SHP77 treated with DMSO at 0.1 percent for 48 hours (cell line): ENCODE measurements at regions not wholly inside any gene's neighbourhood (a gene's known extent, or its start where the extent isn't known, plus 50 kb on each side); places are given as distances from the start of the nearest gene placed in this dataset.

ENCODE experiments used
- DNase-seq: peaks from one replicate; lab custom pipeline; 2025; lab: John Stamatoyannopoulos, UW

DNA sequence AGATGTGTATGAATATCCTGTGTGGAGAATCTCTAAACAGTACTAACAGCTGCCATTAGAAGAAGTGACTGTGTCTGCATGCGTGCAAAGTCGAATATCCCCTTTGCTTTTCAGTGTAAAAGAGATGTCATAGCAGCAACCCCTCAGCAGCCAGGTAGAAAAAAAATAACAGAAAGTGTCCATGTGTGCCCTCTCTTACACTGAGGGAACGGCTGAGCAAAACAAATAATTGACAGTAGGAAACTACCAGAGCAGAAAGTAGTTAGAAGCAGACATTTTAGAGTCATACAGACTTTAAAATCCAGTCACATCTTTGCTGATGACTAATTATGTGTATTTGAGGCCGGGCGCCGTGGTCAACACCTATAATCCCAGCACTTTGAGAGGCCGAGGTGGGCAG lies 370.8 kb downstream of the GPM6A start:
- DNase-seq: no peak

DNA sequence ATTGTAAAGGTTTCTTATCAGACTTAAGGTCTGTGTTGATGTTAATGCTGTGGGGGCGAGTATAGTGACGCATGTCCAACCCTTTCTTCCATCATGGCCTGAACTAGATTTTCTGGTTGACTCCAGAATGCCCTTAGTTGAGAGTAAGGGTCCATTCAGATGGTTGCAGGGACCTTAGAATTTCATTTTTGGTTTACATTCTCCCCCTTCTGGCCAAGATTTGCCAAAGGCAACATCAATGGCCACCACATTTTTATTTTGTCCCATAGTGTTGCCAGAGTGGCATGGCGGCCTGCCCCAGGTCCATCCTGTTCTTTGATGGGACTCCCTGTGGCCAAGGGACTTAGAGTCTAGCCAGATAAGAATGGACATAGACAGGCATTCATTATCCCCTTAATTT lies 368.5 kb downstream of the GPM6A start:
- no peak for DNase-seq

DNA sequence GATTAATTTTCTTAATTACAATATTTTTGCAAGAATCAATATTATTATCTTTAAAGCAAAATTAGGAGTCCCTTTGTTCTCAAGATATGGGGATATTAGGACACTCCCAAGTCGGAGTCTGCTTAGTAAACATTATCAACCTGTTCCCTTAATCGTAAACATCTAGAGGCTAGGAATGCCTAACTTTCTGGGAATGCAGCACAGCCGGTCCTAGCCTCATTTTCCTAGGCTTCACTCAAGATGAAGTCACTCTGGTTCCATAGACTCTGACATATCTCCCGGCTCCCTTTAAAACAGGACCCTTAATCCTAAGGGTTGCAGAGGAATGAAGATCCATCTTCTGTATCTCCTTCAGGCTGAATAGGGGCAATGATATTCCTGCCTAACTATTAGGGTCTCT lies 367.6 kb downstream of the GPM6A start:
- DNase-seq: no peak

DNA sequence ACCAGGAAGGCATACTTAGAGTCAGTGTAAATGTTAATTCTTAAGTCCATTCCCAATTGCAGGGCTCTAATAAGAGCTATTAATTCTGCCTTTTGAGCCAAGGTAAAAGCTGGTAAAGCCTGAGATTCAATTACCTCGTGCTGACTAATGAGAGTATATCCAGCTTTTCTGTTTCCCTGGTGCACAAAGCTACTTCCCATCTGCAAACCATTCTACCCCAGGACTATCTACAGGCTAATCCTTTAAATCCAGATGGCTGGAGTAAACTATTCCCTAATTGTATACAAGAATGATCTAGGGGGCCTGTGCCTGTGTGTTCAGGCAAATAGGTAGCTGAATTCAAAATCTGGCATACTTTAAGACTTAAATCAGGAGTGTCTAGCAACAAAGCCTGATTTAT lies 365.0 kb downstream of the GPM6A start:
- no peak for DNase-seq

DNA sequence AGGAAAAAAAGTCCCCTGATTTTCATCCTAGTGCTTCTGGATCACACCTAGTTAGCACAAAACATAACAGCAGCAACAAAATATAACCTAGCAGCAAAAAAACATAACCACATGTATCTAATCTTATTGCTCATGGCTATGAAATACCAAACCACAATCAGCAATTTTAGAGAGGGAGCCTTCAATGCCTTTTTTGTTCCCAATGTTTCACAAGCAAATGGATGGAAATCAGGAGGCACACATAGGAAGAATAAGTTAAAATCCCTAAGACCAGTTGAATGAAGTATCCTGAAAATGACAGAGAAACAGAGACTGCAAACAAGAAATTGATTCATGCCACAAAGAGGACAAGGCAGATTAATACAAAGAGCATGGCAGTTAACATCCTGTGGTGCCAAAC lies 361.6 kb downstream of the GPM6A start:
- DNase-seq: no peak

DNA sequence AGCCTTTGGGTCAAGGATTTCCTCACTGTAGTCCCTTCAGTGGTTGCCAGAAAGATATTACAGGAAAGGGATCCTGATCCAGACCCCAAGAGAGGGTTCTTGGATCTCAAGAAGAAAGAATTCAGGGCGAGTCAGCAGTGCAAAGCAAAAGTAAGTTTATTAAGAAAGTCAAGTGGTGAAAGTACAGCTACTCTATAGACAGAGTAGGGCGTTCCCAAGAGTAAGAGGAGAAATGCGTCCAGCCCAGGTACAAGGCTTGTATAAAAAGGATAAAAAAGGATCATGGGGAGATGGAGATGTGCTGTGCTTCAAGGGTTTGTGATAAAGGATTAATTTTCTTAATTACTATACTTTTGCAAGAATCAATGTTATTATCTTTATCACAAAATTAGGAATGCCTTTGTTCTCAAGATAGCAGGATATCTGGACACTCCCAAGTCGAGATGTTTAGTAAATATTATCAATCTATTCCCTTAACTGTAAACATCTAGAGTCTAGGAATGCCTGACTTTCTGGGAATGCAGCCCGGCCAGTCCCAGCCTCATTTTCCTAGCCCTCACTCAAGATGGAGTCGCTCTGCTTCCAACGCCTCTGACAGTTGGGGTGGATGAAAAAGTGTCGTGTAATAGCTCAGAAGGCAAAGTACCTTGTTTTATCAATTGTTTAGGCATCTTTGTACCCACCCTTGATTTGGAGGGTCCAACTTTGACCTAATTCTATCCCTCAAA lies 360.7 kb downstream of the GPM6A start:
- no peak for DNase-seq

DNA sequence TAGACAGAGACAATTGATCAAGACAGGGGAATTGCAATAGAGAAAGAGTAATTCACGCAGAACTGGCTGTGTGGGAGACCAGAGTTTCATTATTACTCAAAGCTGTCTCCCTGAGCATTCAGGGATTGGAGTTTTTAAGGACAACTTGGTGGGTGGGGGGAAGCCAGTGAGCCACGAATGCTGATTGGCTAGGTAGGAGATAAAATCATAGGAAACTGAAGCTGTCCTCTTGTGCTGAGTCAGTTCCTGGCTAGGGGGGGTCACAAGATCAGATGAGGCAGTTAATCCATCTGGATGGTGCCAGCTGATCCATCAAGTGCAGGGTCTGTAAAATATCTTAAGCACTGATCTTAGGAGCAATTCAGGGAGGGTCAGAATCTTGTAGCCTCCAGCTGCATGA lies 358.6 kb downstream of the GPM6A start:
- DNase-seq: no peak

DNA sequence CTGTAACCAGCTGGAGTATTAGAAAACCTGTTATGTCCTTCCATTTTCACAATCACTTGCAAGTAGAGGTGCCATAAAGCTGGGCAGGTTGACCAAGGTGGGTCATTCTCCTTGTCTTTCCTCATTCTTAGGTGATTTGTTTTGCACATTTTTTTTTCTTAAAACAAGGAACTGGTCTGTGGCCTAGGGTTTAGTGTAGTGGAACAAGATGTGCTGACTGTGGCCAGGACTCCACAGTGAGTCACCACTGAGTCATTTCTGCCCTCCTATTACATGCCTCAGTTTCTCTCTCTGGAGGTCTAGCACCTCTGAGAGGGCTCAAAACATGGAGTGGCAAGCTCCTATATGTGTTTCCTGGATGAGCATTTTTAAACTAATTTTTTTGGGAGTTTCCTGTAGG lies 355.9 kb downstream of the GPM6A start:
- no peak for DNase-seq

DNA sequence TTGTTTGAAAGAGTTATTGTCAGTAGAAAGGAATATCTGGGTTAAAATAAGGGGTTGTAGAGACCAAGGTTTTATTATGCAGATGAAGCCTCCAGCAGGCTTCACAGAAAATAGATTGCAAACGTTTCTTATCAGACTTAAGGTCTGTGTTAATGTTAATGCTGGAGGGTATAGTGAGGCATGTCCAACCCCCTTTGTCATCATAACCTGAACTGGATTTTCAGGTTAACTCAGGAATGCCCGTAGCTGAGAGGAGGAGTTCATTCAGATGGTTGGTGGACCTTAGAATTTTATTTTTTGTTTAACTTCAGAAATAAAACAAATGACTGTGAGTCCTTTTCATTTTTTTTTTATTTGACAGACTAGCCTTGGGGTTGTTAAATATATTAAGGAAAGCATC lies 354.1 kb downstream of the GPM6A start:
- DNase-seq: no peak

DNA sequence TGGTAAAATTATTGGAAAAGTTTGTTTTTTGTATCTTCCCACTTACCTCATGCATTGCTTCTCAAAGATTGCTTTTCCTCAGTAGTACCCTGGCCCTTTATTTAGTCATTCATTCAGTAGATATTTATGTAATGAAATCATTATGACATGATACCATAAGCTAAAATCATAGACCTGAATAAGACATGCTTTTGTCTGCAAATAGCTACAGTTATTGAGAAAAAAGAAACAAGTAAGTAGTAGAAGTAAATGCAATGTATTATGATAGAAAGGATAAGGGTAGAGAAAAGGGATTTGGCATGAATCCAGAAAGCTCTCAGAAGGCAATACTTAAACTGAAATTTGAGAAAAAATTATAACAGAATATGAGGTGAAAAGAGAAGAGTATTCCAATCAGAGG lies 352.5 kb downstream of the GPM6A start:
- DNase-seq: no peak

DNA sequence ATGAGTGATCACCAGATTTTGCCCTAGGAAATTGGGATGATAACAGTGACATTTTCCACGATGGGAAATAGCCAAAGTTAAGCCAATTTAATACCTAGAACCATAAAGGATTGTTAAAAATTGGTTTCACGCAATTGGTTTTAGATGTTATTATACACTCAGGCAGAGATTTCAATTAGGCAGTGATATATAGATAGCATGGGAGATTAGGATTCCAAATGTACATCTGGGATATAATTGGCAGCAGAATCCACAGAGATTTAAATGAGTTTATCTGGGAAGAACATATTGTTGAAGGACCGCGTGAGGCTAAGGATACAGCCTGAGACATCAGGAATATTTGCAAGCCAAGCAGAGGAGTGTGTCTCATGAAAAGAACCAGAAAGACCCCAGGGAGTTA lies 351.6 kb downstream of the GPM6A start:
- no peak for DNase-seq

DNA sequence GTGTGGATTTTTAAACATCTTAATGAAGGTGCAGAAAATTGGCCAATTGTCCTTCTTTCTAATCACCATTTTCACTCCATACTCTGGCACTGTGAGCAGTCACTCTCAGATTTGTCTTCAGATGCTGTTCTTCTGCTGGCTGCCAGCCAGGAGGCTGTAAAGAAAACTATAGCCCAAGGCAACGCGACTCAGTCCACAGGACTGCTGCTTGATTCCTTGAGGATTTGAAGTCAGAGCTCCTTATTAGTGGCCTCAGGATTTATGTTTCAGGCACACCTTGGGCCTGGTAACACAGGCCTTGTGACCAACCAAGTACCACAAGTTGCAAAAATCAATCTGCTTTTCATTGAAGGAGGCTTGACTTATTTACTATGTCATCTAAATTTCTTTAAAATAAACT lies 342.6 kb downstream of the GPM6A start:
- DNase-seq: no peak

DNA sequence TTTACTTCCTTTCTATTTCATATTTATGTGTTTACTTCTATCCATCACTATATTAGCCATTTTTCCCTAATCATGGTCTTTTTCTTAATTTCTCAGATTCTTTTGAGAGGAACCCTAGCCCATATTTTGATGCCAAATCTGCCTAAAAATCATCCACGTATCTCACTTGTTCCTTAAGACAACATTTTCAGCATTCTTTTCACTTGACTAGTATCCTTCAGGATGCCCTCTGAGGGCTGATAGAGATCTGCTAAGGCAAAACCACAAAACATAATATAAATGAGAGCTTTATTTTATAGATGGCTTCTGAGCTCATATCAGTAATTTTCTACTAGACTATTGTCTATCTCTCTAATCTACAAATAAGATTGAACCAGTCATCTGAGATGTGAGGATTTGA lies 341.9 kb downstream of the GPM6A start:
- DNase-seq: no peak

DNA sequence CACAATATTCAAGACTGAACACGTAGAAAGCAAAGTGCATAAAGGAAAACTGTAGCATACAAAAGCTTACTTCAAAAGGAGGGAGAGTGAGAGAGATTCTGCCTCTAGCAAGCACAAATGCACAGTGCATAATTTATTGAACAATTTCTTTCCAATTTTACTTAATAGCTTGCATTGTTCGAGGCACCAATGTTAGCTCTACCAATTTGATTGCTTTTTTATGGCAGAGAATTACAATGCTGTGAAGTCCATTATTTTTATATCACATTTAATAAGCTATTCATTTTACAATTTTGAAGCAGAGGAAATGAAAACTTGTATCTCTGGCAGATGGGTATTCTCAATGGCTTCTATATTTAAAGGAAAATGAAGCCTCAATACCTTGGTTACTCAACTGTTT lies 331.7 kb downstream of the GPM6A start:
- no peak for DNase-seq

DNA sequence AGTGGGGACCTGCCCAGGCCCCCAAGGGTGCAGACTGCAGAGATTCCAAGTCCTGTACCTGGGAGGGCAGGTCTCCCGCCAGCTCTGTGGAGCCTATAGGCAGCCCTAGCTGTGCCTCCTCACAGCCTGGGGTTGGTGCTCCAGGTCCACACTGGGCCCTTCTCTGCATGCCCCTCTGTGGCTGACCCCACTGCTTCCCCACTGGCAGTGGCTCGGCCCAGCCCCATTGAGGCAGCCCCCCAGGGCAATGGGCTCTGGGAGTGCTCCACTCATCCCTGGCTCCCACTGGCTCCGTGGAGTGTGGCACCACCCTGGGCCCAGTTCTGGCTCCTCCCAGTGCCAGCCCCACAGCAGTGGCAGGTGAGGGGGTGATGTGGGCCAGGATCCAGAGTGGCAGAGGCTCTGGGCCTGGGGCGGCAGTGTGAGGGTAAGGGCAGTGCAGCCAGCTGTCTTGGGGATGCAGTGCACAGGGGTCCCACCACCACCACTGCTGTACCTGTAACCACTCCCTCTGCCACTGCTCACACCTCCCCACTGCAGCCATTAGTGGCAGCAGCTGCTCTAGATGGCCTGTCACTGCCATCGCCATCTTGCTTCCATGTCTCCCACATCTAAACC lies 312.2 kb downstream of the GPM6A start:
- no peak for DNase-seq

DNA sequence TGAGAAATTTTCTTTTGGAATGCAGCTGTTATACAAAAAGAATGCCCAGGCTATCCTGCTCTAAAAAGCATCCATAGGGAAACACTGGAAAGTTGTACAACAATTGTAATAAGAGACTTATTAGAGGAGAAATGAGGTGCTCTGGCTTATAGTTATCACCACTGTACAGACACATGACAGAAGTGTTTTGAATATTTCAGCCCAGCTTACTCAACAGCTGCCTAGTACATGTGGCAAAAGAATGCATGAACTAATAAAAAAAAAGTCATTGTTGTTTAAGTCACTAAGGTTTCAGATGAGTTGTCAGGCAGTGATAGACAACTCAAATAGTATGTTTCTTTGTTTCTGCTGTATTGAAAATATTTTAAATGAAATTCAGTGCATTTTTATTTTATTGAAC lies 307.7 kb downstream of the GPM6A start:
- no peak for DNase-seq

DNA sequence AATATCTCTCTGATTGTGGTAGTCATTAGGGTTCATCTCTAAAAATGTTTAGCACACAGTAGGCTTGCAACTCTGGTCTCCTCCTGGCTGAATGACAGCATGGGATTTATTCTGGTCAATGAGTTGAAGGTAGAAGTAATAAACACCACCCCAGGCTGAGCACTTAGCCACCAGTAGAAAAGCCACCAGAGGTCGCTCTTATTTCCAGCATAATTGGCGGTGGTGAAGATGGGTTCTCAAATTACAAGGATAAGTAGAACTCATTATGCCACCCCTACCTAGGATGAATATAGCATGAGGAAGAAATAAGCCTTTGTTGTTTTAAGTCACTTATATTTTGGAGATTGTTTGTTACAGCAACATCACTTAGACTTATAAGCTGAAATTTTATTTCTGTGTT lies 302.7 kb downstream of the GPM6A start:
- no peak for DNase-seq

DNA sequence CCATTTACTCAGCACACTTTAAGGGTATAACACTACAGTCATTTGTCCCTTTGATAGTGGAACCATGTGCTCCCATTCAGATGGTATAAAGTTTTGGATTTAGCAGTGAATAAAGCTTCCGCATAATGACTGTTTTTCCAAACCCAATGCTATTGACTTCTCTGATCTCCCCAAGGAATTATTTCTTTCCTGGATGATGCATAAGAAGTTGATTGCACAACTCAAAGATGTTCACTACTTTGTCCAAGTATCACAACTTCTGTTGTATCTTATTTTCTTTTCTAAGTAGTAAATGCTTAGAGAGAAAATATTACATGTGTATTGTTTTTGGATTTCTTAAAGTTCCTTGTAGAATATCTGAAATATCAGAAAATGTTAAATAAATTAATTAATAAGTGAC lies 300.2 kb downstream of the GPM6A start:
- DNase-seq: no peak

DNA sequence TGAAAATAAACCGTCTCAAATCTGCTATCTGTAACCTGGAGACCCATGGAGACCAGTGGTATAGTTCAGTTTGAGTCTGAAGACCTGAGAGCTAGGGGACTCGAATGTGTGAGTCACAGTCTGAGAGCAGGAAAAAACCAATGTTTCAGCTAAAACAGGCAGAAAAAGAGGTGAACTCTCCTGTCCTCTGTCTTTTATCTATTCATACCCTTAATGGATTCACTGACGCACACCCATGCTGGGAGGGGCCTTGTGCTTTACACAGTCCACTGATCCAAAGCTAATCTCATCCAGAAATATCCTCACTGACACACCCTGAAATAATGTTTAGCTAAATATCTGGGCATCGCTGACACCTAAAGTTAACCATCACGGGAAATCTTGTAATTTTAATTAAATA lies 297.9 kb downstream of the GPM6A start:
- no peak for DNase-seq

DNA sequence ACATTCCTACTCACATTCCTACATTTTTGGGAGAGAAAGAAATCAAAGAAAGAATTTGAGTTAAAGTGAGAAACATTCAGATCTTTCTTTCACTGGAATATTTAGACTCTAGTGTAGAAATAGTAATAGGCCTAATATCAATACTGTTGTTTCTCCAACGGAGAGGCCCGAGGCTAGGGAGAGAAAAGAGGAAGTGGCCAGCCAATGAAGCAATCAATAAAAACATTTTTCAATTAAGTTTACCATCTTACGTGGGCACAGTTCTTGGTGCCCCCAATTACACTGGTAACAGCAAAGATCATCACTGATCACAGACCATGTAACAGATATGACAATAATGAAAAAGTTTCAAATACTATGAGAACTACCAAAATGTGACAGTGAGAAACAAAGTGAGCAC lies 281.4 kb downstream of the GPM6A start:
- DNase-seq: no peak

DNA sequence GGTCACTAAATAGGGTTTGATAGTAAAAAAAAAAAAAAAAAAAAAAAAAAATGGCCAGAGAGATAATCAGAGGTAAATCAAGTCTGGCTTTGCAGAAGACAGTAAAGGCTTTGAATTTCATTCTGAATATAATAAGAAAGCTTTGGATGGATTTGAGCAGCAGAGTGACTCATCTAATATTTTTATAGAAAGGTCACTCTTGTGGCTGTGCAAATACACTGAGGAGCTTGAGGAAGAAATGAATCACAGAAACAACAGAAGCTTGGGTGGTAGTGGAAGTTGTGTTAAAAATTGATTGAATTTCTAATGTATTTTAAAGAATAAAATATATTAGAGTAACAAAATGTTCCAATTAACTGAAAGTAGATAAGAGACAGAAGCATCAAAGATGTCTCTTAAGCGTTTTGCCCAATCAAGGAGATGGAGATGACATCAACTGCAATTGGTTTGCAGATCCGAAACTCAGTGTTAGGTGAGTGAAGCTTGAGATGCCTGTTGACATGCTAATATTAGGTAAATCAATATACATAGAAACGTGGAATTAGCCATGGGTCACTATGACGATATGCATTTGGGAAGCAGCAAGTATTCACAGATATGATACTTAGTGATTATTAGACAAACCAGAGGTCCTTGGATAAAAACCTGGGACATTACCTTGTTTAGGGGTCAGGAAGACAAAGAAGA lies 280.5 kb downstream of the GPM6A start:
- DNase-seq: no peak

DNA sequence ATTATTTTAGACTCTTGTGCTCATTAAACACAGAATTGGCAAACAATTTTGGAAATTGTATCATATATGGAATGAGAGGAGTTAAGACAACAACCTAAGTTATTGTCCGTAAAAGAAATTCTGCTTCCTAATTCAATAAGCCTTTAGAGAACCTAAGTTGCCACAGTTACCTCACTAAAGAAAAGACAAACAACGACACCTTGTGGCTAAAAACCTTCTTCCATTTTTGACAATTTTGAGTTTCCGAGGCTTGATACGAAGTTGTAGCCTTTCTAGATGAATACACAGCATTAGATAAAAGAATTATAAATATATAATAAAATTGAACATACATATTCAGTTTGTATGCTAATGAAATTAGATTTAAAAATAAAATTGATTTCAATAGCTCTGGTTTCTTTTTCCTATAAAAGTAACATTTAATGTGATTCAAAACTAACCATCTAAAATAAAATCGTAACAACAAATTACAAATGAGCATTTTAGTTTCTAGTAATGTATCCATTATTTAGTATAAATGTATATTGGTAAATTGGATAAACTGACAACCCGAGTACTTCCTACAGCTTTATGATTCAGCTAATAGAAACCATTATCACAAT lies 275.1 kb downstream of the GPM6A start:
- peak; percentile 15 for DNase-seq

DNA sequence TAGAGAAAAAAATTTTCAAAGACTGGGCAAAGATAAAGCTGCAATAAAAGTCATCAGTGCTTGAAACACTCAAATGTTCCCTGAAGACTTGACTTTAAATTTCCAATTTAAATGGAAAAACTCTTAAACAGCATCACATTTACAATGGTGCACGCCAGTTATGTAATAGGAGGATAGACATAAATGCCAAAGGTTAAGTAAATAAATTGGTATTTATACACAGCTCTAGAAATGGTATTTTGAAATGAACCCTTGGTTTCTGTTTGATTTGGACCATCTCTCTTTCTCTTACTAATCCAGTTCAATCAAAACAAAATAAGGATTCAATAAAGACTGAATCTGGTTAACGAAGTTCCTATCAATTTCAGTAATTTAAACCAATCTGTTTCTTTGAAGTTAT lies 272.6 kb downstream of the GPM6A start:
- DNase-seq: no peak
